Lower lobe of right lung (tissue), 2 donors: ENCODE measurements at regions not wholly inside any gene's neighbourhood (a gene's known extent, or its start where the extent isn't known, plus 50 kb on each side); places are given as distances from the start of the nearest gene placed in this dataset.

Source experiments
- ATAC-seq, 2 donors: fragments of 200-7000 bp; cut with Tn5 transposase; one replicate each; pipeline ENCODE4 v1.9.1; 2020 to 2022; ENCODE audit warnings: mild to moderate bottlenecking in 2 of 2, moderate library complexity in 2 of 2
- DNase-seq: peaks from one replicate; pipeline ENCODE4 v3.0.0-alpha.2; 2020
- H3K27ac ChIP-seq: fragments of 200-600 bp; one replicate; pipeline ENCODE4 v1.8.0; 2022
- H3K27me3 ChIP-seq: fragments of 200-600 bp; one replicate; pipeline ENCODE4 v1.8.0; 2022; ENCODE audit warnings: low read depth
- H3K36me3 ChIP-seq: fragments of 200-600 bp; one replicate; pipeline ENCODE4 v1.8.0; 2022; ENCODE audit warnings: mild to moderate bottlenecking
- H3K4me1 ChIP-seq: fragments of 200-600 bp; one replicate; pipeline ENCODE4 v1.8.0; 2022
- H3K4me3 ChIP-seq: fragments of 200-600 bp; one replicate; pipeline ENCODE4 v1.8.0; 2022; ENCODE audit warnings: mild to moderate bottlenecking
- H3K9me3 ChIP-seq: fragments of 200-600 bp; one replicate; pipeline ENCODE4 v1.8.0; 2022
- CTCF ChIP-seq: fragments of 200-600 bp; IDR thresholded peaks from one replicate; pipeline ENCODE4 v1.8.0; 2022; ENCODE audit warnings: antibody characterized with exemption, mild to moderate bottlenecking
- intact Hi-C: fragments of 100-400 bp; cut with DNase I; formaldehyde crosslinking; loops from one replicate; pipeline ENCODE4 v1.11.0; 2022
- donor health status: DM: no; HTN: yes; CAD: no; lungs with severe emphysema.

GRCh38 chr10:3648170-3648569 is 136.8 kb downstream of the KLF6 start:
- Histone ChIP-seq H3K4me1 (no peaks in the 10 kb centered on the region), H3K4me3 (no peak overlapping the region), H3K36me3 (no peaks in the 10 kb centered on the region), H3K27ac (no peak overlapping the region), H3K27me3 (no peaks in the 10 kb centered on the region), H3K9me3 (no peaks in the 10 kb centered on the region)
- TF ChIP-seq CTCF = no peak
- DNase-seq (no peak), ATAC-seq (no peak)
- intact Hi-C loops = no loop called here

- DNase-seq (no peak), ATAC-seq (no peak)
- TF ChIP-seq CTCF = no peak
- intact Hi-C loops = no loop called here
- Histone ChIP-seq H3K9me3 (no peaks in the 10 kb centered on the region), H3K4me3 (no peak overlapping the region), H3K4me1 (no peaks in the 10 kb centered on the region), H3K27me3 (no peaks in the 10 kb centered on the region), H3K27ac (no peak overlapping the region), H3K36me3 (no peaks in the 10 kb centered on the region)
Observed at GRCh38 chr10:3647074-3647473, 137.9 kb downstream of the KLF6 start.

- Histone ChIP-seq H3K27me3 (no peaks in the 10 kb centered on the region), H3K36me3 (no peaks in the 10 kb centered on the region), H3K4me3 (no peak overlapping the region), H3K4me1 (no peaks in the 10 kb centered on the region), H3K9me3 (no peaks in the 10 kb centered on the region), H3K27ac (no peak overlapping the region)
- DNase-seq (no peak), ATAC-seq (no peak)
- intact Hi-C loops = no loop called here
- no peak for TF ChIP-seq CTCF
Observed at GRCh38 chr10:3645406-3645805, 139.6 kb downstream of the KLF6 start.

- H3K27ac ChIP-seq = no peak overlapping the region
- H3K27me3 ChIP-seq = no peaks in the 10 kb centered on the region
- intact Hi-C loops = no loop called here
- no peak for TF ChIP-seq CTCF
- ATAC-seq (no peak), DNase-seq (no peak)
- no peaks in the 10 kb centered on the region for H3K4me1 ChIP-seq
- no peak overlapping the region for H3K4me3 ChIP-seq
- no peaks in the 10 kb centered on the region for H3K36me3 ChIP-seq
- H3K9me3 ChIP-seq = no peaks in the 10 kb centered on the region
Observed at GRCh38 chr10:3640816-3641215, 144.2 kb downstream of the KLF6 start.

DNA sequence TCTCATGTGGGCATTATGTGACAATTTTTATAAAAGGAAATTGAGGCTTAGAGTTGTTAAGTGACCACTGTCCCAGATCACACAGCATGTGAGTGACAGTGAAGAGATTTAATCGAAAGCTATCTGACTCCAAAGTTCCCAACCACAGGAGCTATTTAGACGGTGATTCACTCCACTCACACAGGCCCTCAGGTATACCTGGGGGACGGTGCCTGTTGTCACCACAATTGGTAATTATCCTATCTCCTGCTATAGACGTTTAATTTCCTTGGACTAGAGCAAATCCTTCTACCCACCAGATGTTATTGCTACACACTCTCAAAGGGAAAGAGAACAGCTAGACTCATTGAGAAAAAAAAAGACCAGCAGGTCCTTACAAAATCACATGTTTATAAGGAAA is 145.5 kb downstream of the KLF6 start:
- H3K4me1 ChIP-seq = no peaks in the 10 kb centered on the region
- ATAC-seq (no peak), DNase-seq (no peak)
- H3K9me3 ChIP-seq = no peaks in the 10 kb centered on the region
- H3K4me3 ChIP-seq = no peak overlapping the region
- H3K27ac ChIP-seq = no peak overlapping the region
- H3K27me3 ChIP-seq = no peaks in the 10 kb centered on the region
- H3K36me3 ChIP-seq = no peaks in the 10 kb centered on the region
- no peak for TF ChIP-seq CTCF
- intact Hi-C loops = no loop called here
